Activated CD4-positive, alpha-beta T cell treated with anti-CD3 and anti-CD28 coated beads for 36 hours (primary cell): ENCODE measurements at regions not wholly inside any gene's neighbourhood (a gene's known extent, or its start where the extent isn't known, plus 50 kb on each side); places are given as distances from the start of the nearest gene placed in this dataset.

Experiments used
- ATAC-seq: fragments of 200-7000 bp; cut with Tn5 transposase; one replicate; pipeline ENCODE4 v1.10.0; 2021; ENCODE audit warnings: mild to moderate bottlenecking, moderate library complexity
- CTCF ChIA-PET: fragments of 350-600 bp; sonication (Branson Sonifier 250); formaldehyde crosslinking; loops from one replicate; lab custom pipeline; 2021; ENCODE audit warnings: antibody characterized with exemption; lab: Charles Lee
- POLR2A ChIA-PET: fragments of 350-600 bp; sonication (Branson Sonifier 250); formaldehyde crosslinking; loops from one replicate; lab custom pipeline; 2021; ENCODE audit warnings: antibody characterized with exemption, inconsistent platforms; lab: Charles Lee
- DNase-seq: peaks from one replicate; pipeline ENCODE4 v3.0.0-alpha.2; 2020
- H3K27ac Mint-ChIP-seq: one replicate; pipeline ENCODE4 v1.8.0; 2021; ENCODE audit warnings: mixed read lengths
- H3K27me3 Mint-ChIP-seq: one replicate; pipeline ENCODE4 v1.8.0; 2021; ENCODE audit warnings: mixed read lengths
- H3K36me3 Mint-ChIP-seq: one replicate; pipeline ENCODE4 v1.8.0; 2021; ENCODE audit warnings: low read depth, mixed read lengths
- H3K4me1 Mint-ChIP-seq: one replicate; pipeline ENCODE4 v1.8.0; 2021; ENCODE audit warnings: mixed read lengths
- H3K4me3 Mint-ChIP-seq: one replicate; pipeline ENCODE4 v1.8.0; 2021; ENCODE audit warnings: mild to moderate bottlenecking, moderate library complexity, mixed read lengths
- H3K9me3 Mint-ChIP-seq: one replicate; pipeline ENCODE4 v1.8.0; 2021; ENCODE audit warnings: low read depth, mixed read lengths
- intact Hi-C, 2 experiments: fragments of 100-400 bp; cut with DNase I in 1 of 2; cut with micrococcal nuclease in 1 of 2; formaldehyde crosslinking; loops; one replicate each; pipeline versions ENCODE4 v1.14.2 to v1.15.1; 2022 to 2024; cut with DNase I, micrococcal nuclease

- Mint-ChIP-seq H3K27ac (no peak overlapping the region), H3K36me3 (no peaks in the 10 kb centered on the region), H3K4me1 (peaks cover 8% of the 10 kb centered on the region), H3K27me3 (peaks cover 28% of the 10 kb centered on the region), H3K4me3 (no peak overlapping the region), H3K9me3 (no peaks in the 10 kb centered on the region)
- intact Hi-C loops, result no loop called here
- ChIA-PET POLR2A (no interaction called here), CTCF (no interaction called here)
- ATAC-seq (no peak), DNase-seq (no peak)
Observed at GRCh38 chr20:57062241-57062640, 204.2 kb downstream of the BMP7 start.

- H3K4me3 Mint-ChIP-seq, result no peak overlapping the region
- H3K27ac Mint-ChIP-seq, result no peak overlapping the region
- H3K9me3 Mint-ChIP-seq, result no peaks in the 10 kb centered on the region
- H3K36me3 Mint-ChIP-seq, result no peaks in the 10 kb centered on the region
- DNase-seq, result no peak
- CTCF ChIA-PET, result no interaction called here
- intact Hi-C loops, result no loop called here
- POLR2A ChIA-PET, result no interaction called here
- H3K27me3 Mint-ChIP-seq, result peaks cover 28% of the 10 kb centered on the region
- ATAC-seq, result no peak
- peaks cover 8% of the 10 kb centered on the region for H3K4me1 Mint-ChIP-seq
Observed at GRCh38 chr20:57062696-57063270, 203.7 kb downstream of the BMP7 start.

GRCh38 chr20:57064836-57065235 is 201.6 kb downstream of the BMP7 start:
- CTCF ChIA-PET, result no interaction called here
- no peak for ATAC-seq

GRCh38 chr20:57065646-57066045 is 200.8 kb downstream of the BMP7 start:
- H3K27me3 Mint-ChIP-seq, result peaks cover 31% of the 10 kb centered on the region
- H3K4me1 Mint-ChIP-seq, result peaks cover under 1% of the 10 kb centered on the region
- H3K4me3 Mint-ChIP-seq, result no peak overlapping the region
- ATAC-seq, result no peak
- no peaks in the 10 kb centered on the region for H3K36me3 Mint-ChIP-seq
- intact Hi-C loops, result no loop called here
- no peaks in the 10 kb centered on the region for H3K9me3 Mint-ChIP-seq
- H3K27ac Mint-ChIP-seq, result no peak overlapping the region
- no peak for DNase-seq
- ChIA-PET POLR2A (no interaction called here), CTCF (interaction anchor here (0.6 kb wide), 1 partner anchor 60 kb away, joined by 4 read pairs; no protein-coding TSS in a partner anchor)

More at GRCh38 chr20:57064836-57065235, 201.6 kb downstream of the BMP7 start:
- DNase-seq, result no peak
- peaks cover 27% of the 10 kb centered on the region for H3K27me3 Mint-ChIP-seq
- H3K9me3 Mint-ChIP-seq, result no peaks in the 10 kb centered on the region
- H3K36me3 Mint-ChIP-seq, result no peaks in the 10 kb centered on the region
- H3K27ac Mint-ChIP-seq, result no peak overlapping the region
- intact Hi-C loops, result no loop called here
- H3K4me1 Mint-ChIP-seq, result peaks cover 3% of the 10 kb centered on the region
- POLR2A ChIA-PET, result no interaction called here
- no peak overlapping the region for H3K4me3 Mint-ChIP-seq

GRCh38 chr20:57066126-57066900 is 200.1 kb downstream of the BMP7 start:
- ChIA-PET POLR2A (no interaction called here), CTCF (interaction anchor here (0.6 kb wide), 1 partner anchor 61 kb away, joined by 4 read pairs; no protein-coding TSS in a partner anchor)
- DNase-seq, result no peak
- no peak overlapping the region for H3K4me3 Mint-ChIP-seq
- peaks cover 35% of the 10 kb centered on the region for H3K27me3 Mint-ChIP-seq
- H3K36me3 Mint-ChIP-seq, result no peaks in the 10 kb centered on the region
- intact Hi-C loops, result no loop called here
- no peak for ATAC-seq
- peaks cover 2% of the 10 kb centered on the region for H3K4me1 Mint-ChIP-seq
- no peak overlapping the region for H3K27ac Mint-ChIP-seq
- no peaks in the 10 kb centered on the region for H3K9me3 Mint-ChIP-seq

GRCh38 chr20:57069442-57069841 is 197.0 kb downstream of the BMP7 start:
- peaks cover 33% of the 10 kb centered on the region for H3K27me3 Mint-ChIP-seq

GRCh38 chr20:57070296-57070695 is 196.1 kb downstream of the BMP7 start:
- Mint-ChIP-seq H3K4me3 (no peak overlapping the region), H3K4me1 (peaks cover 2% of the 10 kb centered on the region), H3K27me3 (peaks cover 36% of the 10 kb centered on the region), H3K9me3 (no peaks in the 10 kb centered on the region), H3K36me3 (no peaks in the 10 kb centered on the region), H3K27ac (no peak overlapping the region)
- no peak for DNase-seq
- ChIA-PET POLR2A (no interaction called here), CTCF (interaction anchor here (0.8 kb wide), 1 partner anchor 263 kb away, joined by 3 read pairs; no protein-coding TSS in a partner anchor)
- intact Hi-C loops, result no loop called here
- no peak for ATAC-seq

More at GRCh38 chr20:57069442-57069841, 197.0 kb downstream of the BMP7 start:
- ChIA-PET CTCF (interaction anchor here (0.8 to 1.2 kb wide), 2 partner anchors 11 to 264 kb away, joined by 3 read pairs; no protein-coding TSS in a partner anchor), POLR2A (no interaction called here)
- no peaks in the 10 kb centered on the region for H3K36me3 Mint-ChIP-seq
- no peak overlapping the region for H3K4me3 Mint-ChIP-seq
- no peaks in the 10 kb centered on the region for H3K9me3 Mint-ChIP-seq
- DNase-seq (no peak), ATAC-seq (no peak)
- intact Hi-C loops, result no loop called here
- peaks cover 2% of the 10 kb centered on the region for H3K4me1 Mint-ChIP-seq
- no peak overlapping the region for H3K27ac Mint-ChIP-seq

GRCh38 chr20:57071283-57071731 is 195.1 kb downstream of the BMP7 start:
- H3K9me3 Mint-ChIP-seq, result no peaks in the 10 kb centered on the region
- no peak overlapping the region for H3K4me3 Mint-ChIP-seq
- intact Hi-C loops, result no loop called here
- CTCF ChIA-PET, result interaction anchor here (0.6 kb wide), 1 partner anchor 13 kb away, joined by 3 read pairs; no protein-coding TSS in a partner anchor
- peaks cover 2% of the 10 kb centered on the region for H3K4me1 Mint-ChIP-seq
- no peak overlapping the region for H3K27ac Mint-ChIP-seq
- DNase-seq (peak; percentile 18), ATAC-seq (peak; percentile 36)
- H3K36me3 Mint-ChIP-seq, result no peaks in the 10 kb centered on the region
- POLR2A ChIA-PET, result no interaction called here
- H3K27me3 Mint-ChIP-seq, result peaks cover 34% of the 10 kb centered on the region

GRCh38 chr20:57071954-57072583 is 194.4 kb downstream of the BMP7 start:
- Mint-ChIP-seq H3K36me3 (no peaks in the 10 kb centered on the region), H3K4me3 (no peak overlapping the region), H3K27ac (no peak overlapping the region), H3K27me3 (peaks cover 34% of the 10 kb centered on the region), H3K4me1 (peaks cover 2% of the 10 kb centered on the region), H3K9me3 (no peaks in the 10 kb centered on the region)
- ChIA-PET CTCF (interaction anchor here (0.7 kb wide), 1 partner anchor 521 kb away, joined by 3 read pairs; no protein-coding TSS in a partner anchor), POLR2A (no interaction called here)
- ATAC-seq (no peak), DNase-seq (no peak)
- intact Hi-C loops, result no loop called here

- Mint-ChIP-seq H3K27ac (no peak overlapping the region), H3K9me3 (peaks cover 3% of the 10 kb centered on the region), H3K36me3 (no peaks in the 10 kb centered on the region), H3K4me1 (peaks cover 2% of the 10 kb centered on the region), H3K27me3 (peaks cover 30% of the 10 kb centered on the region), H3K4me3 (no peak overlapping the region)
- intact Hi-C loops, result no loop called here
- ChIA-PET POLR2A (no interaction called here), CTCF (no interaction called here)
- DNase-seq, result no peak
- ATAC-seq, result no peak
Observed at GRCh38 chr20:57073402-57073801, 193.0 kb downstream of the BMP7 start.

GRCh38 chr20:57074386-57074785 is 192.1 kb downstream of the BMP7 start:
- no peak for DNase-seq
- intact Hi-C loops, result no loop called here
- ChIA-PET CTCF (no interaction called here), POLR2A (no interaction called here)
- peaks cover 2% of the 10 kb centered on the region for H3K4me1 Mint-ChIP-seq
- no peak for ATAC-seq
- H3K27me3 Mint-ChIP-seq, result peaks cover 30% of the 10 kb centered on the region
- H3K9me3 Mint-ChIP-seq, result peaks cover 8% of the 10 kb centered on the region
- no peaks in the 10 kb centered on the region for H3K36me3 Mint-ChIP-seq
- H3K27ac Mint-ChIP-seq, result no peak overlapping the region
- no peak overlapping the region for H3K4me3 Mint-ChIP-seq
